NCI-H1105 (cell line): ENCODE measurements at regions not wholly inside any gene's neighbourhood (a gene's known extent, or its start where the extent isn't known, plus 50 kb on each side); places are given as distances from the start of the nearest gene placed in this dataset.
"Not testable (repeated sequence)": the region's sequence is repeated elsewhere in the genome, so short reads cannot be mapped to it uniquely, and the experiment has no call there.

ENCODE experiments used
- DNase-seq: peaks from one replicate; lab custom pipeline; 2025; lab: John Stamatoyannopoulos, UW

DNA sequence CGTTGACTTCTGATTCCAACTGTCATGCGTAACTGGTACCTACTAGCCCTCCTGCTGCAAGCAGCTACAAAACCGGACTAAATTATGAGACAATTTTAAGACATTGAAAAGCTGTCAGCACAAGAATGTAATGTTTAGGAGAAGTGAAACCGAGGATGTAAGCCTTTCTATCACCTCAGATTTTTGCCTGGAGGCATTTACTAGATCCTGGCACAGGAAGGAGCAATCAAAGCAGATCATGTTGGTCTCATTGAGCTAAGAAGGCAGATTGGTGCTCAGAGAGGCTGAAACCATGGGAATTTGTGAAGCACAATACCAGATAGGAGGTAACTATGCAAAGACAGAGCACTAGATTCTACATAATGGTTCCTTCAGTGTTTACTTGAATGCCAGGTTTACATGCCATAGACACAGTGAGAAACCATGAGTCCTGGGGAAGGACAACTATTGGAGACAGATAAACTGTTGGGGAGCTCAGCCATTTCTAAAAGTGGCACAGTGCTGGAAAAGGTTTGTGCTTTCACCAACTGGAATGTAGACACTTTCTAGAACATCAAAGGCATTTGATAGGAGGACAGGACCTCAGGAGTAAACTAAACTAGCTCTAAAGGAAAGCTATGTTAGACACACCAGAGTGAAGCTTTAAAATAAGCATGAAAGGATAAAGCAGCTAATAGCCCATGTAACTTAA, 179.4 kb downstream of the LYPLAL1 start:
- DNase-seq, result no peak

- DNase-seq, result no peak
Observed at GRCh38 chr1:219350172-219350931, 176.7 kb downstream of the LYPLAL1 start.

- DNase-seq, result no peak
Observed at GRCh38 chr1:219347921-219348391, 174.3 kb downstream of the LYPLAL1 start.

- no peak for DNase-seq
Observed at GRCh38 chr1:219347376-219347775, 173.7 kb downstream of the LYPLAL1 start.

DNA sequence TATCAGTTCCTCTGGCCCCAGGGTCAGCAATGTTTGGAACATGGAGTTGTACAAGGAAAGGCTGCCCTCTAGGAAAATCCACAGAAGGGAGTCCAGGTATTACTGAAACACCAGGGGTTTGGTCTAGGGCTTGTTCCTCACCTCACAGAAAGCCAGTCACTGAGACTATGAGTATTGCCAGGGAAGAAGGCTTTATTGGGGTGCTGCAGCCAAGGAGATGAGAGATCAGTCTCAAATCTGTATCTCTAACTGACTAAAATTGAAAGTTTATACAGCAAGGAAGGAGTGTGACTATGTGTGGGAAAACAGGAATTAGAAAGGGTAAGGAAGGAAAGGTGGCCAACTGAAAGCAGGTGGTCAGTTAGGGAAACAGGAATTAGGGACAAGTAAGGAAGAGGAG, 172.3 kb downstream of the LYPLAL1 start:
- DNase-seq, result no peak

- DNase-seq, result no peak
Observed at GRCh38 chr1:219342836-219343235, 169.2 kb downstream of the LYPLAL1 start.

DNA sequence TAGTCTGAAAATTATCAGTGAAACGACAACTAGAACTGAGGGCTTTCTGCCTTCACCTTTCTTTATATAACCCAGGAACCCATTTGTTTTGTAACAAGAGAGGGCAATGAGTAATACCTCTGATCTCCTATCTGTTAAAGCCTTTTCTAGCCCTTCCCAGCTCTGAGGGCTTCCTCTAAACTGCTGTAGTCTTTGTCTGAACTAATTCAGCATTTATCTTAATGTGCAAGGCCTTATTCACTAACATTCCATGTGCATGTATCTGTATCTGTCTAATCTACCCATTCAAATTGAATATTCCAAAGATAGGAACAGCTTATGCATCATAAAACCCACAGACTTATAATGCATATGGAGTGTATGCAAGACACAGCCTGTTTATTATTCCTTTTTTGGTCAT, 167.1 kb downstream of the LYPLAL1 start:
- no peak for DNase-seq

DNA sequence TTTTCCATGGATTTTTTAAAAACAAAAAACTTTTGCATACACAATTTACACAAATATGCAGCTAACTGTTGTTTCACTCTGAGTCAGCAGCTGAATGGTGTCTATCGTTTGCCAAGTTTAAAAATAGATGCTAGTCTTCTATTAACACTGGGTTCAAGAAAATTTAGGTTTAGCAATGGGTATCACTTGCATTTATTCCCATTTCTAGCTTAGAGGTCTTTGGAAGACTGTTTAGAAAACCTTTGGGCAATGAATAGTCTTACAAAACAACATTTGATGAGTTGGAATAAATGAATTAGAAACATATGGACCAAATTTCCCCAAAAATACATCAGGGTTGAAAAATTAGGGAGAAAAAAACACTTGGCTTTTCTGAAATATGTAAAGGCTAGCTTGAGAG, 165.8 kb downstream of the LYPLAL1 start:
- no peak for DNase-seq

DNA sequence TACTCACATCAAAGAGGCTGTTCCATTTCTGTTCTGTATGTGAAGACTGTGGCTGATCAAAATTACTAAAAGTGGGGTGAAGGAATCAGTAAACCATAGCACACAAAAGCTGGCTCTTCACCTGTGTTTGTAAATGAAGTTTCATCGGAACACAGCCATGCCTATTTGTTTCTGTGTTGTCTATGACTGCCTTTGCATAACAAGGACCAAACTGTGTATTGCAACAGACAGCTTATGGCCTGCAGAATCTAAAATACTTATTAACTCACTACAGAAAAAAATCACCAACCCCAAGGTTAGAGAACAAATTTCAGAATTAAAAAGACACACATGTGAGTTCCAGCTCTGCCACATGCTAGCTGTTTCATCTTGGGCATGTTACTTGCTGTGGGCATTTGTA, 163.9 kb downstream of the LYPLAL1 start:
- no peak for DNase-seq

DNA sequence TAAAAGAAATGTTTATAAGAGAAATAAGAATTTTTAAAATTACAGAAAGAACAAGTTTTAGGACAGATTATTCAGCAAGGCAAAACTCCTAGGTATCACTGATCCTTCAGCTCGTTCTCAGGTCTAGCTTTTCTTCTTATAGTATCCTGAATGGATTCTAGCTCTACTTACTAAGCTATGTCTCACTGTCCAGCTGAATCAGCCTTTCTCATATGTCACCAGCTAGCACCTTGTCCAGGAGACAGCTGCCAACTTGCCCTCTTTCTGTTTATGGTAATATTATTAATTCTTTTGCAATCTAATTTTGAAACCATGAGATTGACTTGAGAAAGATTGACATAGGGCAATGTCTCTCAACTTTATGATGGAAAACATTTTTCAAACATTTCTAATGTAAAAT, 159.9 kb downstream of the LYPLAL1 start:
- no peak for DNase-seq

- DNase-seq, result no peak
Observed at GRCh38 chr1:219331424-219331823, 157.7 kb downstream of the LYPLAL1 start.

DNA sequence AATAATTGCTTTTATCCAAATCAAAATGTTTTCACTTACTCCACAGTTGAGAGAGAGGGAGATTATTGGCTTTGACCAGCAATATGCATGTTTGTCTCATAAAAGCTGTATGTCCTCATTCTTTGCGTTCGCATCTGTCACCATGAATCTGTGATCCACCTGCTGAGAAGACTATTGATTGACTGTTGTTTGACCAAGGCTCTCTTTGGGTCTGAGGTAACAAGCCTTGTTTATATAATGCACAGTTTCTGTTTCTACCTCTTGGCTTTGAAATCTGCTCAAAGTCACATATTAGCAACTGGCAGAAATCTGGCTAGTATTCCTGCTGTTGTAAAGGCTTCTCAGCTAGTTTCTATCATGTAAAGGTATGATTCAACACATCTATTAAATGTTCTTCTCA, 157.0 kb downstream of the LYPLAL1 start:
- DNase-seq, result no peak

DNA sequence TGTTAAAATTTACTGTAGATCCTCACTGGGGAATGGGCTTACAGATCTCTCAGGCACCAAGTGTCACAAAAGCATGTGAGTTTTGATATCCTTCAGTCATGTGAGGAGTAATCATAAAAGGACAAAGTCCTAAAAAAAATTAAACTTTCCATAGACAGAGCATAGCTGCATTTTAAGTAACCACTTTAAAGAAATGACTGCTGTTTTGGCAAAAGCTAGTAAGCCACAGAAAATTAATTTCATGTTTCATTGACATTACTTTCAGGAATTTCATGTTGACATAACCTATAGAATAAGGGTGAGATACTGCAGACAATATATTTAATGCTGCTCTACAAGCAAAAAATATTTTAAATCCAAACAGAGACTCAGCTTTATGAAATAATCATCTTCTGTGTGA, 156.3 kb downstream of the LYPLAL1 start:
- DNase-seq, result no peak

- DNase-seq, result no peak
Observed at GRCh38 chr1:219329578-219329977, 155.9 kb downstream of the LYPLAL1 start.

- no peak for DNase-seq
Observed at GRCh38 chr1:219326843-219327242, 153.2 kb downstream of the LYPLAL1 start.

- DNase-seq, result no peak
Observed at GRCh38 chr1:219325368-219325742, 151.7 kb downstream of the LYPLAL1 start.

GRCh38 chr1:219324629-219325367, 151.1 kb downstream of the LYPLAL1 start:
- no peak for DNase-seq

GRCh38 chr1:219324171-219324570, 150.5 kb downstream of the LYPLAL1 start:
- DNase-seq, result no peak

DNA sequence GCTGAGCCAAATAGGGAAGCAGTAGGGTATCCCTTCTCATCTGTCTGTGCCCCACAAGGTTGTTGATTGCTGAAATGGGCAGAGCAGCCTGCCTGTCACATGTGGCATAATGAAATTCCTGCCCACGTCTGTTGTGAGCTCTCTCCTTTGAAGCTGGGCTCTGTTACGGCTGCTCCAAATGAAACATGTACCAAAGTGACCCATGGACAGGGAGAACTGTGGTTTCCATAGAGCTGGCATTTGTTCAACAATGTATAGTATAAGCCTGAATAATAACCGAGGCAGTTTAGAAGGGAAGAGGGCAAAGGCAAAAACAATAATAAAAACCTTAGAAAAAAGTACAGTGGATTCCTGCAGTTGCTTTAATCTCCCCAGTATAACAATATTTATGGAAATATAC, 149.7 kb downstream of the LYPLAL1 start:
- no peak for DNase-seq

DNA sequence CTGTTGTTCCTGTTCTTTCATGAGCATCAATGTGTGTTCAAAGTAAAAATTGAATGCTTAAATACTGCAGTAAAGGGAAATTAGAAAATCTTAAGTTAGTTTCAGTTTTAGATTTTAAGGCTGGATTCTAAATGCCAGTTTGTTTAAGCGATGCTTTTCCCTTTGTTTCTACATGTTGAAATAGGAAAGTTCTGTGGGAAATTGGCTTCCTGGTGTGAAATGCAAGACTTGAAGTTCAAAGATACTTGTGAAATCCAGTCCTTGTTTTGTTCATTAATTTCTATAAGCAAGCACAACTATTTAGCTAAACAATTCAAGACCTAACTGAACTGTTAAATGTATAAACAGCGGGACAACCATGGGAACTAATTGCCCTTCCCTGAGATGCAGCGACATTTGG, 149.1 kb downstream of the LYPLAL1 start:
- no peak for DNase-seq

DNA sequence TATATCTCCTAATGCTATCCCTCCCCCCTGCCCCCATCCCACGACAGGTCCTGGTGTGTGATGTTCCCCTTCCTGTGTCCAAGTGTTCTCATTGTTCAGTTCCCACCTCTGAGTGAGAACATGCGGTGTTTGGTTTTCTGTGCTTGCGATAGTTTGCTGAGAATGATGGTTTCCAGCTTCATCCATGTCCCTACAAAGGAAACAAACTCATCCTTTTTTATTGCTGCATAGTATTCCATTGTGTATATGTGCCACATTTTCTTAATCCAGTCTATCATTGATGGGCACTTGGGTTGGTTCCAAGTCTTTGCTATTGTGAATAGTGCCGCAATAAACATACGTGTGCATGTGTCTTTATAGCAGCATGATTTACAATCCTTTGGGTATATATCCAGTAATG, 146.9 kb downstream of the LYPLAL1 start:
- not testable (repeated sequence) for DNase-seq

GRCh38 chr1:219318826-219319225, 145.1 kb downstream of the LYPLAL1 start:
- DNase-seq, result no peak

GRCh38 chr1:219317762-219318353, 144.2 kb downstream of the LYPLAL1 start:
- DNase-seq, result no peak
